ENCODE measurements at regions not wholly inside any gene's neighbourhood (a gene's known extent, or its start where the extent isn't known, plus 50 kb on each side); places are given as distances from the start of the nearest gene placed in this dataset.

GRCh38 chr4:71635139-71635748, 148.6 kb downstream of the GC start:
- intact Hi-C loops (cut with DNase I; ENCODE audit: low total_unique reads): no loop called here
- Histone ChIP-seq H3K27ac (no peak overlapping the region), H3K27me3 (no peaks in the 10 kb centered on the region), H3K9me3 (no peaks in the 10 kb centered on the region), H3K36me3 (ENCODE audit: low read depth, missing control alignments) (no peaks in the 10 kb centered on the region), H3K4me3 (no peak overlapping the region), H3K4me1 (no peaks in the 10 kb centered on the region)
- no peak for DNase-seq
- 74 to 78% methylated on average over 1 of the region's 1 CpG for WGBS, 2 donors
- TF ChIP-seq, protein P1, sequence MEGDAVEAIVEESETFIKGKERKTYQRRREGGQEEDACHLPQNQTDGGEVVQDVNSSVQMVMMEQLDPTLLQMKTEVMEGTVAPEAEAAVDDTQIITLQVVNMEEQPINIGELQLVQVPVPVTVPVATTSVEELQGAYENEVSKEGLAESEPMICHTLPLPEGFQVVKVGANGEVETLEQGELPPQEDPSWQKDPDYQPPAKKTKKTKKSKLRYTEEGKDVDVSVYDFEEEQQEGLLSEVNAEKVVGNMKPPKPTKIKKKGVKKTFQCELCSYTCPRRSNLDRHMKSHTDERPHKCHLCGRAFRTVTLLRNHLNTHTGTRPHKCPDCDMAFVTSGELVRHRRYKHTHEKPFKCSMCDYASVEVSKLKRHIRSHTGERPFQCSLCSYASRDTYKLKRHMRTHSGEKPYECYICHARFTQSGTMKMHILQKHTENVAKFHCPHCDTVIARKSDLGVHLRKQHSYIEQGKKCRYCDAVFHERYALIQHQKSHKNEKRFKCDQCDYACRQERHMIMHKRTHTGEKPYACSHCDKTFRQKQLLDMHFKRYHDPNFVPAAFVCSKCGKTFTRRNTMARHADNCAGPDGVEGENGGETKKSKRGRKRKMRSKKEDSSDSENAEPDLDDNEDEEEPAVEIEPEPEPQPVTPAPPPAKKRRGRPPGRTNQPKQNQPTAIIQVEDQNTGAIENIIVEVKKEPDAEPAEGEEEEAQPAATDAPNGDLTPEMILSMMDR (IDR thresholded peaks at IDR 0.05): no peak
- no peak for TF ChIP-seq POLR2A (IDR thresholded peaks at IDR 0.05)

GRCh38 chr4:71634364-71634763, 149.5 kb downstream of the GC start:
- Histone ChIP-seq H3K4me1 (no peaks in the 10 kb centered on the region), H3K27ac (no peak overlapping the region), H3K36me3 (ENCODE audit: low read depth, missing control alignments) (no peaks in the 10 kb centered on the region), H3K4me3 (no peak overlapping the region), H3K27me3 (no peaks in the 10 kb centered on the region), H3K9me3 (no peaks in the 10 kb centered on the region)
- 74 to 79% methylated on average over 9 of the region's 9 CpGs for WGBS, 2 donors
- intact Hi-C loops (cut with DNase I; ENCODE audit: low total_unique reads): no loop called here
- no peak for DNase-seq
- TF ChIP-seq, protein P1 (IDR thresholded peaks at IDR 0.05): no peak
- TF ChIP-seq POLR2A (IDR thresholded peaks at IDR 0.05): no peak

- H3K36me3 ChIP-seq (ENCODE audit: low read depth, missing control alignments): no peaks in the 10 kb centered on the region
- intact Hi-C loops (cut with DNase I; ENCODE audit: low total_unique reads): no loop called here
- TF ChIP-seq, protein P1 (IDR thresholded peaks at IDR 0.05): no peak
- no peak for TF ChIP-seq POLR2A (IDR thresholded peaks at IDR 0.05)
- H3K9me3 ChIP-seq: no peaks in the 10 kb centered on the region
- no peak overlapping the region for H3K27ac ChIP-seq
- H3K4me1 ChIP-seq: no peaks in the 10 kb centered on the region
- WGBS, 2 donors: 42 to 74% methylated on average over 2 to 3 of the region's 3 CpGs
- no peak overlapping the region for H3K4me3 ChIP-seq
- no peaks in the 10 kb centered on the region for H3K27me3 ChIP-seq
- no peak for DNase-seq
Observed at GRCh38 chr4:71630803-71631202, 153.1 kb downstream of the GC start.

GRCh38 chr4:71625005-71625404, 158.9 kb downstream of the GC start:
- H3K4me3 ChIP-seq: no peak overlapping the region
- DNase-seq: no peak
- no peaks in the 10 kb centered on the region for H3K9me3 ChIP-seq
- H3K27me3 ChIP-seq: no peaks in the 10 kb centered on the region
- TF ChIP-seq, protein P1 (IDR thresholded peaks at IDR 0.05): no peak
- TF ChIP-seq POLR2A (IDR thresholded peaks at IDR 0.05): no peak
- H3K4me1 ChIP-seq: no peaks in the 10 kb centered on the region
- intact Hi-C loops (cut with DNase I; ENCODE audit: low total_unique reads): no loop called here
- no peak overlapping the region for H3K27ac ChIP-seq
- WGBS, 2 donors: 69 to 77% methylated on average over 4 of the region's 4 CpGs
- H3K36me3 ChIP-seq (ENCODE audit: low read depth, missing control alignments): no peaks in the 10 kb centered on the region
